ENCODE measurements at regions not wholly inside any gene's neighbourhood (a gene's known extent, or its start where the extent isn't known, plus 50 kb on each side); places are given as distances from the start of the nearest gene placed in this dataset.

DNA sequence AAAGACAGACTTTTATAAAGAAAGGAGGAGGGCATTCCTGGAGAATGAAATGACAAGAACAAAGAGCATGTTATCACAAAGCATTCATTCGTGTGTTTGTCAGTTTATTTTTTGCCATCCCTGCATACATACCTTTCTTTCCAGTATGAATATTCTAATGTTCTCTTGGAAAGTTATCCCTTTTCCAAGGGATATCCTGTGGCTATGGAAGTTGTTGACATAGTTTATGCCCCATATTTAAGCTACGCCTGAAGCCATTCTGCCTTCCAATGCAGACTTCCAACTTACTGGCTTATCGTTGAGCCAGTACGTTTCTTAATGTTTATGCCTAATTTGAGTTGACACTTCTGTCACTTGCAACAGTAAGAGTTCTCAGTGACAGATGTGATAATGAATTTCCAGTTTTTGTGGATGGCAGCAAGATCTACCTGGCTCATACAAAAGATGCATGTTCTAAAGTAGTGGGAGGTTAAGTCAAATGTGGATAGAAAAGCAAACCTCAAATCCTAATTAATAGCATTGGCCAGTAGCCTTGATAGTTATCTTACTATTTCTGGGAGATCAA lies 133.3 kb upstream of the ANO3 start:
- Histone ChIP-seq H3K27me3 (ENCODE audit: insufficient read depth, low read length) (no peaks in the 10 kb centered on the region), H4K20me1 (ENCODE audit: insufficient read depth) (no peaks in the 10 kb centered on the region), H3K27ac (ENCODE audit: low read depth, low read length) (no peak overlapping the region), H3K9ac (ENCODE audit: low read length) (no peak overlapping the region), H3K4me3 (replicated peaks in 1 of 2; ENCODE audit: low read depth in 1 of 2, low read length in 2 of 2) (no peak overlapping the region), H3K36me3 (ENCODE audit: control insufficient read depth in 1 of 2, insufficient read depth in 2 of 2, low read length in 2 of 2) (no peaks in the 10 kb centered on the region), H2AFZ (ENCODE audit: low read depth, low read length, poor library complexity, severe bottlenecking) (no peak overlapping the region), H3K79me2 (ENCODE audit: insufficient read depth, low read length) (no peaks in the 10 kb centered on the region), H3K9me2 (ENCODE audit: insufficient read depth) (no peaks in the 10 kb centered on the region), H3K4me2 (ENCODE audit: low read length) (no peak overlapping the region), H3K9me3 (ENCODE audit: control insufficient read depth in 1 of 2, insufficient read depth in 1 of 2, low read depth in 1 of 2, low read length in 2 of 2) (peaks cover 3 to 14% of the 10 kb centered on the region in 2 experiments; a peak in 3 of 4 replicates), H3K4me1 (ENCODE audit: control insufficient read depth in 1 of 2, insufficient read depth in 2 of 2, low read length in 2 of 2) (no peaks in the 10 kb centered on the region)
- ChIA-PET CTCF (no interaction called here), RAD21 (ENCODE audit: low non-redundant PET in 1 of 2, low total read pairs in 2 of 2, uncharacterized antibody in 2 of 2, unreplicated experiment in 2 of 2) (no interaction called here), POLR2A (no interaction called here)
- intact Hi-C loops (cut with micrococcal nuclease) = no loop called here
- DNase-seq (ENCODE audit: low read depth, low spot score) (no peak), ATAC-seq (no peak)
- no TSS peak for BruUV-seq (replicated peaks)
- TF ChIP-seq TCF7L2 (IDR thresholded peaks at IDR 0.05; ENCODE audit: borderline replicate concordance, extremely low read depth, insufficient read depth, insufficient read length) (no peak), YY1 (IDR thresholded peaks at IDR 0.05; ENCODE audit: extremely low read depth, insufficient replicate concordance, low read depth, low read length) (no peak), EGR1 (IDR thresholded peaks at IDR 0.05; ENCODE audit: low read depth) (no peak), SIN3A (IDR thresholded peaks at IDR 0.05; ENCODE audit: low read depth) (no peak), ZNF274 (IDR thresholded peaks at IDR 0.05; ENCODE audit: low read depth, low read length) (no peak), RAD21 (IDR thresholded peaks at IDR 0.05; ENCODE audit: low read depth) (no peak), EZH2phosphoT487 (IDR thresholded peaks at IDR 0.05; ENCODE audit: borderline replicate concordance) (no peak), ELF1 (IDR thresholded peaks at IDR 0.05; ENCODE audit: borderline replicate concordance, low read depth) (no peak)
- TF ChIP-seq, protein P1, sequence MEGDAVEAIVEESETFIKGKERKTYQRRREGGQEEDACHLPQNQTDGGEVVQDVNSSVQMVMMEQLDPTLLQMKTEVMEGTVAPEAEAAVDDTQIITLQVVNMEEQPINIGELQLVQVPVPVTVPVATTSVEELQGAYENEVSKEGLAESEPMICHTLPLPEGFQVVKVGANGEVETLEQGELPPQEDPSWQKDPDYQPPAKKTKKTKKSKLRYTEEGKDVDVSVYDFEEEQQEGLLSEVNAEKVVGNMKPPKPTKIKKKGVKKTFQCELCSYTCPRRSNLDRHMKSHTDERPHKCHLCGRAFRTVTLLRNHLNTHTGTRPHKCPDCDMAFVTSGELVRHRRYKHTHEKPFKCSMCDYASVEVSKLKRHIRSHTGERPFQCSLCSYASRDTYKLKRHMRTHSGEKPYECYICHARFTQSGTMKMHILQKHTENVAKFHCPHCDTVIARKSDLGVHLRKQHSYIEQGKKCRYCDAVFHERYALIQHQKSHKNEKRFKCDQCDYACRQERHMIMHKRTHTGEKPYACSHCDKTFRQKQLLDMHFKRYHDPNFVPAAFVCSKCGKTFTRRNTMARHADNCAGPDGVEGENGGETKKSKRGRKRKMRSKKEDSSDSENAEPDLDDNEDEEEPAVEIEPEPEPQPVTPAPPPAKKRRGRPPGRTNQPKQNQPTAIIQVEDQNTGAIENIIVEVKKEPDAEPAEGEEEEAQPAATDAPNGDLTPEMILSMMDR (IDR thresholded peaks at IDR 0.05 in 2 of 3, conservative IDR thresholded peaks at IDR 0.05 in 1 of 3; ENCODE audit: borderline replicate concordance in 1 of 3, insufficient read depth in 1 of 3, low read depth in 2 of 3, low read length in 2 of 3) = no peak
- TF ChIP-seq, protein P2, sequence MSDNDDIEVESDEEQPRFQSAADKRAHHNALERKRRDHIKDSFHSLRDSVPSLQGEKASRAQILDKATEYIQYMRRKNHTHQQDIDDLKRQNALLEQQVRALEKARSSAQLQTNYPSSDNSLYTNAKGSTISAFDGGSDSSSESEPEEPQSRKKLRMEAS (IDR thresholded peaks at IDR 0.05) = no peak

Data from HCT116 (cell line).